ENCODE measurements at regions not wholly inside any gene's neighbourhood (a gene's known extent, or its start where the extent isn't known, plus 50 kb on each side); places are given as distances from the start of the nearest gene placed in this dataset.

- POLR2A ChIA-PET = interaction anchor here (0.6 kb wide), 1 partner anchor 60 kb away, joined by 4 read pairs; no protein-coding TSS in a partner anchor
- no peak overlapping the region for H3K27ac Mint-ChIP-seq
- ATAC-seq (peak; percentile 66), DNase-seq (ENCODE audit: low spot score) (peak; percentile 13)
- H3K36me3 Mint-ChIP-seq = 0 out of 2 replicates have a peak, but pooled peaks cover 7% of the 10 kb centered on the region
- H3K9me3 Mint-ChIP-seq = peaks cover 14% of the 10 kb centered on the region
- CTCF ChIA-PET = interaction anchor here (0.6 to 1.7 kb wide), 12 partner anchors 13 to 956 kb away, joined by 3 to 11 read pairs (median 3); partner anchors contain the start of gene AMER1
- TF ChIP-seq PRDM15 (CRISPR knock-in tag; IDR thresholded peaks at IDR 0.05) = no peak
- no peak for TF ChIP-seq ERG (CRISPR knock-in tag; IDR thresholded peaks at IDR 0.05)
- 0 out of 2 replicates have a peak, but pooled peaks have one; percentile 26 for TF ChIP-seq ZNF512 (CRISPR knock-in tag; IDR thresholded peaks at IDR 0.05; ENCODE audit: borderline replicate concordance)
- 0 out of 2 replicates have a peak, but pooled peaks have one; percentile 23 for TF ChIP-seq CTCF (IDR thresholded peaks at IDR 0.05)
- no peak for TF ChIP-seq ATF3 (CRISPR knock-in tag; conservative IDR thresholded peaks at IDR 0.05)
- TF ChIP-seq ZNF416 (CRISPR knock-in tag; IDR thresholded peaks at IDR 0.05) = no peak
- no peak for TF ChIP-seq ZNF671 (CRISPR knock-in tag; IDR thresholded peaks at IDR 0.05)
- no peak for TF ChIP-seq ZBTB43 (CRISPR knock-in tag; IDR thresholded peaks at IDR 0.05)
- TF ChIP-seq AFF4 (CRISPR knock-in tag; IDR thresholded peaks at IDR 0.05; ENCODE audit: borderline replicate concordance) = no peak
- no peak overlapping the region for H3K4me3 Mint-ChIP-seq
- H3K4me1 Mint-ChIP-seq = peaks cover 23% of the 10 kb centered on the region
- no peaks in the 10 kb centered on the region; the same call in 1 of the 2 replicates for H3K27me3 Mint-ChIP-seq (ENCODE audit: low read depth)
Observed at GRCh38 chrX:63930140-63930539, 145.1 kb upstream of the ARHGEF9 start.

- Mint-ChIP-seq H3K9me3 (peaks cover 14% of the 10 kb centered on the region), H3K4me1 (peaks cover 17% of the 10 kb centered on the region), H3K27me3 (ENCODE audit: low read depth) (no peaks in the 10 kb centered on the region; the same call in 1 of the 2 replicates), H3K4me3 (no peak overlapping the region), H3K27ac (no peak overlapping the region), H3K36me3 (0 out of 2 replicates have a peak, but pooled peaks cover 7% of the 10 kb centered on the region)
- POLR2A ChIA-PET = no interaction called here
- CTCF ChIA-PET = interaction anchor here (0.7 to 1.7 kb wide), 10 partner anchors 12 to 956 kb away, joined by 3 to 11 read pairs (median 3); partner anchors contain the start of gene AMER1
- DNase-seq (ENCODE audit: low spot score) (no peak), ATAC-seq (no peak)
- TF ChIP-seq RORB (CRISPR knock-in tag; IDR thresholded peaks at IDR 0.05) (no peak), CREM (CRISPR knock-in tag; IDR thresholded peaks at IDR 0.05) (no peak), ELF4 (CRISPR knock-in tag; IDR thresholded peaks at IDR 0.05; ENCODE audit: low read depth) (no peak), ZNF121 (CRISPR knock-in tag; IDR thresholded peaks at IDR 0.05) (no peak), CDX4 (CRISPR knock-in tag; IDR thresholded peaks at IDR 0.05; ENCODE audit: borderline replicate concordance) (no peak), SP1 (CRISPR knock-in tag; conservative IDR thresholded peaks at IDR 0.05) (no peak), RELA (CRISPR knock-in tag; IDR thresholded peaks at IDR 0.05; ENCODE audit: borderline replicate concordance) (no peak), KAT7 (CRISPR knock-in tag; IDR thresholded peaks at IDR 0.05; ENCODE audit: borderline replicate concordance) (no peak), FOXJ3 (CRISPR knock-in tag; IDR thresholded peaks at IDR 0.05; ENCODE audit: borderline replicate concordance) (no peak), ZBTB43 (CRISPR knock-in tag; IDR thresholded peaks at IDR 0.05) (no peak)
Observed at GRCh38 chrX:63929608-63930007, 144.6 kb upstream of the ARHGEF9 start.

All from WTC11 (cell line).